ENCODE measurements at regions not wholly inside any gene's neighbourhood (a gene's known extent, or its start where the extent isn't known, plus 50 kb on each side); places are given as distances from the start of the nearest gene placed in this dataset.

DNA sequence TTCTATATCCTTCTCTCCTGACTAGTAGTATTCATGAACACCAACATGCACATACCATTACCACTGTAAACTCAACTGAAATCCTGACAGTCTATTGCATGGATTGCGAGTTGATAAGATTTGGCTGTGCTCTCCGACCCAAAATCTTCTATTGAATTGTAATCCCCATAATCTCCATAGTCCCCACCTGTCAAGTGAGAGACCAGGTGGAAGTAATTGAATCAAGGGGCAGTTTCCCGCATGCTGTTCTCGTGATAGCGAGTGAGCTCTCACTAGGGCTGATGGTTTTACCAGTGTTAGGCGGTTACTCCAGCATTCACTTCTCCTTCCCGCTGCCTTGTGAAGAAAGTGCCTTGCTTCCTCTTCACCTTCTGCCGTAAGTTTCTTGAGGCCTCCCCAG is 261.8 kb downstream of the PHF14 start:
- no peak overlapping the region for H3K4me3 ChIP-seq (replicated peaks in 1 of 4; ENCODE audit: control extremely low read depth in 1 of 4, insufficient read depth in 1 of 4, low read depth in 3 of 4, low read length in 4 of 4)
- H3K27ac ChIP-seq (ENCODE audit: insufficient read depth, low read length) = no peak overlapping the region
- no peaks in the 10 kb centered on the region for H3K79me2 ChIP-seq (ENCODE audit: control insufficient read depth, insufficient read depth, low read length)
- H3K9ac ChIP-seq (ENCODE audit: insufficient read depth, low read length) = no peak overlapping the region
- no peaks in the 10 kb centered on the region for H4K20me1 ChIP-seq (ENCODE audit: control insufficient read depth, extremely low read depth, insufficient read depth, low read length)
- H3K4me1 ChIP-seq (ENCODE audit: control insufficient read depth, extremely low read depth, insufficient read depth, low read length) = no peaks in the 10 kb centered on the region
- no peaks in the 10 kb centered on the region for H3K27me3 ChIP-seq (ENCODE audit: control insufficient read depth, insufficient read depth, low read length)
- no peak overlapping the region for H2AFZ ChIP-seq (ENCODE audit: low read length)
- no peaks in the 10 kb centered on the region for H3K9me3 ChIP-seq (ENCODE audit: control insufficient read depth, insufficient read depth, low read depth, low read length)
- TF ChIP-seq, protein P1, sequence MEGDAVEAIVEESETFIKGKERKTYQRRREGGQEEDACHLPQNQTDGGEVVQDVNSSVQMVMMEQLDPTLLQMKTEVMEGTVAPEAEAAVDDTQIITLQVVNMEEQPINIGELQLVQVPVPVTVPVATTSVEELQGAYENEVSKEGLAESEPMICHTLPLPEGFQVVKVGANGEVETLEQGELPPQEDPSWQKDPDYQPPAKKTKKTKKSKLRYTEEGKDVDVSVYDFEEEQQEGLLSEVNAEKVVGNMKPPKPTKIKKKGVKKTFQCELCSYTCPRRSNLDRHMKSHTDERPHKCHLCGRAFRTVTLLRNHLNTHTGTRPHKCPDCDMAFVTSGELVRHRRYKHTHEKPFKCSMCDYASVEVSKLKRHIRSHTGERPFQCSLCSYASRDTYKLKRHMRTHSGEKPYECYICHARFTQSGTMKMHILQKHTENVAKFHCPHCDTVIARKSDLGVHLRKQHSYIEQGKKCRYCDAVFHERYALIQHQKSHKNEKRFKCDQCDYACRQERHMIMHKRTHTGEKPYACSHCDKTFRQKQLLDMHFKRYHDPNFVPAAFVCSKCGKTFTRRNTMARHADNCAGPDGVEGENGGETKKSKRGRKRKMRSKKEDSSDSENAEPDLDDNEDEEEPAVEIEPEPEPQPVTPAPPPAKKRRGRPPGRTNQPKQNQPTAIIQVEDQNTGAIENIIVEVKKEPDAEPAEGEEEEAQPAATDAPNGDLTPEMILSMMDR (conservative IDR thresholded peaks at IDR 0.05 in 1 of 2, IDR thresholded peaks at IDR 0.05 in 1 of 2; ENCODE audit: low read depth in 1 of 2, low read length in 2 of 2) = no peak
- no peak for TF ChIP-seq EZH2 (IDR thresholded peaks at IDR 0.05; ENCODE audit: low read length, missing control alignments)
- no peak for DNase-seq (ENCODE audit: low read depth in 2 of 2)
- H3K36me3 ChIP-seq (ENCODE audit: control insufficient read depth, insufficient read depth, low read length) = no peaks in the 10 kb centered on the region
- no peak overlapping the region for H3K4me2 ChIP-seq (ENCODE audit: extremely low read depth, insufficient read depth, low read length)

DNA sequence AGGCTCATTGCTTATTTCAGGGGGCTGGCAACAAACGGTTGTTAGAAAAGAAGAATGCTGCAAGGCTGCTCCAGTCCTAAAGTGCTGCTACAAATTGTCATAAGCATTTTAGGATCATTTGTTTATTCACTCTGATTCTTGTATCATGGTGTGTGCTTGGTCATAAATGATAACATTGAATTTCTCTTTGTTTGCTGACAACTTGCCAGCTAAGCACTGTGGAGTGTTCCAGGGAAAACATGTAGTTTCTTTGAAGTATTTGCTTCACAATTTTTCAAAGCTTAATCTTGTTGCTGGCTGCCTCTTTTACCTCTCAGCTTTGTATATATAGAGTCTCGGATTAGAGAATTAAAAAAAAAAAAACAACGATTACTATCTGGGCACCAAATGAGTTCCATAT is 263.0 kb downstream of the PHF14 start:
- H3K79me2 ChIP-seq (ENCODE audit: control insufficient read depth, insufficient read depth, low read length) = no peaks in the 10 kb centered on the region
- TF ChIP-seq, protein P1 (conservative IDR thresholded peaks at IDR 0.05 in 1 of 2, IDR thresholded peaks at IDR 0.05 in 1 of 2; ENCODE audit: low read depth in 1 of 2, low read length in 2 of 2) = no peak
- no peak overlapping the region for H3K4me3 ChIP-seq (replicated peaks in 1 of 4; ENCODE audit: control extremely low read depth in 1 of 4, insufficient read depth in 1 of 4, low read depth in 3 of 4, low read length in 4 of 4)
- DNase-seq (ENCODE audit: low read depth in 2 of 2) = no peak
- H3K9me3 ChIP-seq (ENCODE audit: control insufficient read depth, insufficient read depth, low read depth, low read length) = no peaks in the 10 kb centered on the region
- no peak overlapping the region for H2AFZ ChIP-seq (ENCODE audit: low read length)
- no peak overlapping the region for H3K4me2 ChIP-seq (ENCODE audit: extremely low read depth, insufficient read depth, low read length)
- no peaks in the 10 kb centered on the region for H3K36me3 ChIP-seq (ENCODE audit: control insufficient read depth, insufficient read depth, low read length)
- no peak overlapping the region for H3K9ac ChIP-seq (ENCODE audit: insufficient read depth, low read length)
- H3K4me1 ChIP-seq (ENCODE audit: control insufficient read depth, extremely low read depth, insufficient read depth, low read length) = no peaks in the 10 kb centered on the region
- H4K20me1 ChIP-seq (ENCODE audit: control insufficient read depth, extremely low read depth, insufficient read depth, low read length) = no peaks in the 10 kb centered on the region
- H3K27ac ChIP-seq (ENCODE audit: insufficient read depth, low read length) = no peak overlapping the region
- no peaks in the 10 kb centered on the region for H3K27me3 ChIP-seq (ENCODE audit: control insufficient read depth, insufficient read depth, low read length)

DNA sequence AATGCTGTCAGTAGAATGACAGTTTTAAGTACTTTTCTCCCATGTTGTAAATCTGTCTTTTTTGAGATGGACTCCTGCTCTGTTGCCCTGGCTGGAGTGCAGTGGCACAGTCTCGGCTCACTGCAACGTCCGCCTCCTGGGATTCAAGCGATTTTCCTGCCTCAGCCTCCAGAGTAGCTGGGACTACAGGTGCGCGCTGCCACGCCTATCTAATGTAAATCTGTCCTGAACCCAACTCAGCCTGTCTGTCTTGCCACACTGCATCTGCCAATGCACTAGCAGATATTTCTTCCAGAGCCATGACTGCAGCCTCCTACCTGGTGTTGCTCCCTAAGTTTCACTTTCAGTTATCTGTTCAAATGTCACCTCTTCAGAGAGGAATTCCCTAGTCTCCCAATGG is 264.1 kb downstream of the PHF14 start:
- no peak for DNase-seq (ENCODE audit: low read depth in 2 of 2)
- no peaks in the 10 kb centered on the region for H3K79me2 ChIP-seq (ENCODE audit: control insufficient read depth, insufficient read depth, low read length)
- H3K36me3 ChIP-seq (ENCODE audit: control insufficient read depth, insufficient read depth, low read length) = no peaks in the 10 kb centered on the region
- H3K9ac ChIP-seq (ENCODE audit: insufficient read depth, low read length) = no peak overlapping the region
- no peak overlapping the region for H3K4me2 ChIP-seq (ENCODE audit: extremely low read depth, insufficient read depth, low read length)
- H3K9me3 ChIP-seq (ENCODE audit: control insufficient read depth, insufficient read depth, low read depth, low read length) = no peaks in the 10 kb centered on the region
- H2AFZ ChIP-seq (ENCODE audit: low read length) = no peak overlapping the region
- no peak overlapping the region for H3K4me3 ChIP-seq (replicated peaks in 1 of 4; ENCODE audit: control extremely low read depth in 1 of 4, insufficient read depth in 1 of 4, low read depth in 3 of 4, low read length in 4 of 4)
- no peaks in the 10 kb centered on the region for H3K27me3 ChIP-seq (ENCODE audit: control insufficient read depth, insufficient read depth, low read length)
- H4K20me1 ChIP-seq (ENCODE audit: control insufficient read depth, extremely low read depth, insufficient read depth, low read length) = no peaks in the 10 kb centered on the region
- H3K4me1 ChIP-seq (ENCODE audit: control insufficient read depth, extremely low read depth, insufficient read depth, low read length) = no peaks in the 10 kb centered on the region
- TF ChIP-seq EZH2 (IDR thresholded peaks at IDR 0.05; ENCODE audit: low read length, missing control alignments) = no peak
- TF ChIP-seq, protein P1 (conservative IDR thresholded peaks at IDR 0.05 in 1 of 2, IDR thresholded peaks at IDR 0.05 in 1 of 2; ENCODE audit: low read depth in 1 of 2, low read length in 2 of 2) = no peak
- H3K27ac ChIP-seq (ENCODE audit: insufficient read depth, low read length) = no peak overlapping the region

Measured in fibroblast of lung (primary cell).